H1 (cell line): ENCODE measurements at regions not wholly inside any gene's neighbourhood (a gene's known extent, or its start where the extent isn't known, plus 50 kb on each side); places are given as distances from the start of the nearest gene placed in this dataset.

Source experiments
- EP300 ChIP-seq, 2 experiments: IDR thresholded peaks; 1 replicate in 1 of 2; 2 replicates in 1 of 2; pipeline ENCODE4 v1.6.1; 2011 to 2012; ENCODE audit warnings: low read depth in 2 of 2, low read length in 2 of 2, mild to moderate bottlenecking in 2 of 2, borderline replicate concordance in 1 of 2, inconsistent platforms in 1 of 2, moderate library complexity in 1 of 2
- HDAC2 ChIP-seq, 2 experiments: fragments of 300-600 bp in 1 of 2; sonication (generic) in 1 of 2; IDR thresholded peaks; 2 replicates each; pipeline ENCODE4 v1.6.1; 2011 to 2012; ENCODE audit warnings: low read depth in 2 of 2, low read length in 2 of 2, mild to moderate bottlenecking in 2 of 2, moderate library complexity in 2 of 2, borderline replicate concordance in 1 of 2, inconsistent platforms in 1 of 2
- KDM4A ChIP-seq: IDR thresholded peaks from one replicate; pipeline ENCODE4 v1.7.1; 2012; ENCODE audit warnings: low read depth, mild to moderate bottlenecking, moderate library complexity, low read length, inconsistent platforms; ENCODE audit not compliant: severe bottlenecking
- RBBP5 ChIP-seq: IDR thresholded peaks from 2 replicates; pipeline ENCODE4 v1.7.1; 2012; ENCODE audit warnings: low read depth, mild to moderate bottlenecking, inconsistent platforms, low read length, moderate library complexity, borderline replicate concordance
- TF ChIP-seq, protein P1 (sequence below): IDR thresholded peaks from 2 replicates; pipeline ENCODE4 v1.6.1; 2011; ENCODE audit warnings: low read length, improper control_type of control experiment

DNA sequence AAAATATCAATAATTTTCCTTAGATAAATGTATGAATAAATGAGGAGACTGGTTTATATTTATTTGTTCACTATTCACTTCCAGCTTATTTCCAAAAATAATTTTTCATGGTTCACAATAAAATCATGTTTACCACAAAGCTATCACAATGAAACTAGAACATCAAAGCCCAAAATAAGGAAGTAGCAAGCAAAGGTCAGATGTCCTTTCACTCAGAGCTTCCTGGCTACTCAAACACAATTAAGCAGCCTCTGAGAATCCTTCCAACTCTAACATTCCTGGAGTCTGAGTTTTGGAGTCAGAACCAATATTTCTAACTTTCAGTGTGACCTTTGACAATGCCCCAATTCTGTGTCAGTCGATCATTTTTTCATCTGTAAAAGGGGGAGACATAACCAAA, 527.0 kb downstream of the SOX6 start (continued):
- TF ChIP-seq, protein P1, sequence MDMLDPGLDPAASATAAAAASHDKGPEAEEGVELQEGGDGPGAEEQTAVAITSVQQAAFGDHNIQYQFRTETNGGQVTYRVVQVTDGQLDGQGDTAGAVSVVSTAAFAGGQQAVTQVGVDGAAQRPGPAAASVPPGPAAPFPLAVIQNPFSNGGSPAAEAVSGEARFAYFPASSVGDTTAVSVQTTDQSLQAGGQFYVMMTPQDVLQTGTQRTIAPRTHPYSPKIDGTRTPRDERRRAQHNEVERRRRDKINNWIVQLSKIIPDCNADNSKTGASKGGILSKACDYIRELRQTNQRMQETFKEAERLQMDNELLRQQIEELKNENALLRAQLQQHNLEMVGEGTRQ = no peak
- TF ChIP-seq EP300 (IDR thresholded peaks at IDR 0.05; ENCODE audit: borderline replicate concordance in 1 of 2, low read depth in 2 of 2, low read length in 2 of 2) (no peak), RBBP5 (no peak), KDM4A (no peak), HDAC2 (IDR thresholded peaks at IDR 0.05; ENCODE audit: borderline replicate concordance in 1 of 2, low read depth in 2 of 2, low read length in 2 of 2) (no peak)
